ENCODE measurements at regions not wholly inside any gene's neighbourhood (a gene's known extent, or its start where the extent isn't known, plus 50 kb on each side); places are given as distances from the start of the nearest gene placed in this dataset.

DNA sequence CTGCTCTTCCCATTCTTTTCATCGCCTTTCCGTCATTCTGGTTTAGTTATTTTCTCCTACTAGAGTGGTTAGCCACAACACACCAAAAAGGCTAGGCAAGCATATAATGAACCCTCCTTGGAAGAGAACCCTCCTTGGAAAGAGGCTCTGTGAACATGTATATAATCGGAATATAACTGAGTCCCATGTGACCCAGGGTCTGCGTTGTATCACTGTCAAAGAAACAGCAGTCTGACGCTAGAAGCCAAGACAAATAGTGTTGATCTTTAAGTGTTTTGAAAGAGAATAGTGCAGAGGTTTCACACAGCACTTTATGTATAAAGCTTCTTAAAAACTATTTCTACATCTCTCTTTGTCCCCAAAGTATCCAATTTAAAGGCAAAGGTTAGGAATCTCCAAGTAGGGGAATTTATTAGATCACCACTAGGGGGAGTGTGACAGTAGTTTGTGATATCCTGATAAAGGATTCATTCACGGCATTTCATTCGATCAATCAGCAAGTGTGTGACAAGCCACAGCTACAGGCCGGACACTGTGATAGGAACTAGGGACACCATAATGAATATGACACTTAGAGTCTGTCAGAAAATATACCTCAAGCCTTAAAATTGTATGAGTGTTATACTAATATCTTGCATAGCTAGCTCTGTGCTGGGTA lies 395.3 kb downstream of the CD109 start:
- no peak for DNase-seq (ENCODE audit: extremely low spot score, unreplicated experiment)
- Mint-ChIP-seq H3K36me3 (no peaks in the 10 kb centered on the region), H3K4me1 (ENCODE audit: unreplicated experiment) (no peaks in the 10 kb centered on the region), H3K27me3 (peaks cover 21% of the 10 kb centered on the region), H3K9me3 (peaks cover 6% of the 10 kb centered on the region), H3K4me3 (no peak overlapping the region), H3K27ac (no peak overlapping the region)
- TF ChIP-seq, protein P1, sequence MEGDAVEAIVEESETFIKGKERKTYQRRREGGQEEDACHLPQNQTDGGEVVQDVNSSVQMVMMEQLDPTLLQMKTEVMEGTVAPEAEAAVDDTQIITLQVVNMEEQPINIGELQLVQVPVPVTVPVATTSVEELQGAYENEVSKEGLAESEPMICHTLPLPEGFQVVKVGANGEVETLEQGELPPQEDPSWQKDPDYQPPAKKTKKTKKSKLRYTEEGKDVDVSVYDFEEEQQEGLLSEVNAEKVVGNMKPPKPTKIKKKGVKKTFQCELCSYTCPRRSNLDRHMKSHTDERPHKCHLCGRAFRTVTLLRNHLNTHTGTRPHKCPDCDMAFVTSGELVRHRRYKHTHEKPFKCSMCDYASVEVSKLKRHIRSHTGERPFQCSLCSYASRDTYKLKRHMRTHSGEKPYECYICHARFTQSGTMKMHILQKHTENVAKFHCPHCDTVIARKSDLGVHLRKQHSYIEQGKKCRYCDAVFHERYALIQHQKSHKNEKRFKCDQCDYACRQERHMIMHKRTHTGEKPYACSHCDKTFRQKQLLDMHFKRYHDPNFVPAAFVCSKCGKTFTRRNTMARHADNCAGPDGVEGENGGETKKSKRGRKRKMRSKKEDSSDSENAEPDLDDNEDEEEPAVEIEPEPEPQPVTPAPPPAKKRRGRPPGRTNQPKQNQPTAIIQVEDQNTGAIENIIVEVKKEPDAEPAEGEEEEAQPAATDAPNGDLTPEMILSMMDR (conservative IDR thresholded peaks at IDR 0.05), result peak; percentile 88

- H3K27ac Mint-ChIP-seq, result no peak overlapping the region
- no peaks in the 10 kb centered on the region for H3K36me3 Mint-ChIP-seq
- no peak overlapping the region for H3K4me3 Mint-ChIP-seq
- DNase-seq (ENCODE audit: extremely low spot score, unreplicated experiment), result no peak
- H3K27me3 Mint-ChIP-seq, result peaks cover 16% of the 10 kb centered on the region
- TF ChIP-seq, protein P1 (conservative IDR thresholded peaks at IDR 0.05), result peak; percentile 34
- H3K9me3 Mint-ChIP-seq, result no peaks in the 10 kb centered on the region
- no peaks in the 10 kb centered on the region for H3K4me1 Mint-ChIP-seq (ENCODE audit: unreplicated experiment)
Measured at GRCh38 chr6:74087899-74088298, 391.9 kb downstream of the CD109 start.

GRCh38 chr6:74075896-74076295 lies 379.9 kb downstream of the CD109 start:
- TF ChIP-seq, protein P1 (conservative IDR thresholded peaks at IDR 0.05), result no peak
- peaks cover 5% of the 10 kb centered on the region for H3K27me3 Mint-ChIP-seq
- H3K4me3 Mint-ChIP-seq, result no peak overlapping the region
- H3K9me3 Mint-ChIP-seq, result no peaks in the 10 kb centered on the region
- no peaks in the 10 kb centered on the region for H3K36me3 Mint-ChIP-seq
- H3K4me1 Mint-ChIP-seq (ENCODE audit: unreplicated experiment), result no peaks in the 10 kb centered on the region
- DNase-seq (ENCODE audit: extremely low spot score, unreplicated experiment), result no peak
- no peak overlapping the region for H3K27ac Mint-ChIP-seq

GRCh38 chr6:74075323-74075722 lies 379.3 kb downstream of the CD109 start:
- Mint-ChIP-seq H3K36me3 (no peaks in the 10 kb centered on the region), H3K27ac (no peak overlapping the region), H3K9me3 (no peaks in the 10 kb centered on the region), H3K4me1 (ENCODE audit: unreplicated experiment) (no peaks in the 10 kb centered on the region), H3K4me3 (no peak overlapping the region), H3K27me3 (peaks cover 5% of the 10 kb centered on the region)
- DNase-seq (ENCODE audit: extremely low spot score, unreplicated experiment), result no peak
- TF ChIP-seq, protein P1 (conservative IDR thresholded peaks at IDR 0.05), result no peak

GRCh38 chr6:74074645-74075044 lies 378.6 kb downstream of the CD109 start:
- TF ChIP-seq, protein P1 (conservative IDR thresholded peaks at IDR 0.05), result no peak
- Mint-ChIP-seq H3K27me3 (peaks cover 8% of the 10 kb centered on the region), H3K36me3 (no peaks in the 10 kb centered on the region), H3K4me3 (no peak overlapping the region), H3K27ac (no peak overlapping the region), H3K9me3 (no peaks in the 10 kb centered on the region), H3K4me1 (ENCODE audit: unreplicated experiment) (no peaks in the 10 kb centered on the region)
- no peak for DNase-seq (ENCODE audit: extremely low spot score, unreplicated experiment)

All from type B pancreatic cell (in vitro differentiated cells).